ENCODE measurements at regions not wholly inside any gene's neighbourhood (a gene's known extent, or its start where the extent isn't known, plus 50 kb on each side); places are given as distances from the start of the nearest gene placed in this dataset.

DNA sequence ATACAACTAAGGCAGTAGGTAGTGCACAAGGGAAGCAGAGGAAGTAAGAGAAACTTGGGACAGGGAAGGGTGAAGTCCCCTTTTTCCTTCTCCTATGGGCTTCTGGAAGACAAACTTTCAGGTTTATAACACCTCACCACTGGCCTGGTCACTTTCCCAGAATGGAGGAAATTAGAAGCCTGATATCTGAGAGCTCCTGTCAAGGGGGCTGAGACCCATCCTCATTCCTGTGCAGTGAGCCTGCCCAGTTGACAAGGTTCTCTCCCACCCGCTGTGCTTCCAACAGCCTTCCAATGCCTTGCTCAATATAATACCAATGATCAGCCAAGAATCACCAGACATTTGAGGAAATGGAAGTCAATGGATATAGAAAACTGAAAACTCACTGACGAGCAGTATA is 100.4 kb upstream of the YPEL5 start:
- FAIRE-seq = no peak

DNA sequence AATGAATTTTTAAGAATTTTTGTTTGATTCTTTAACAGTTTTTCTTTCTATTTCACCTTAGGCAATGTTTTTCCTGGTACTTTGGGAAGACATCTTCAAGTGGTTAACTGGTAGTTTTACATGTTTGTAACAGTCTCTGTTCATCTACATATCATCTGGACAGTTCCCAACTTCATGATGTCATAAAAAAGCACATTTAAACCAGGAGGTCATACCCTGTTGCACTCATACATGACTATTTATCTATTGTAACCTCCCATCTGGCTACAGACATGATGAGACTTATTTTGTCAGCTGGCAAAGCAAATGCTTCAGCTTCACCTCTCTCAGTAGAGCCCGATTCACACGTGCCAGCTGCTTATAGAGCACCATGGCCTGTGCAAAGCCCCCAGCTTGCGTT is 99.8 kb upstream of the YPEL5 start:
- FAIRE-seq (no peak), DNase-seq (ENCODE audit: insufficient read length, low spot score) (no peak)

More for the DNA sequence above, 100.4 kb upstream of the YPEL5 start:
- no peak for DNase-seq (ENCODE audit: insufficient read length, low spot score)

DNA sequence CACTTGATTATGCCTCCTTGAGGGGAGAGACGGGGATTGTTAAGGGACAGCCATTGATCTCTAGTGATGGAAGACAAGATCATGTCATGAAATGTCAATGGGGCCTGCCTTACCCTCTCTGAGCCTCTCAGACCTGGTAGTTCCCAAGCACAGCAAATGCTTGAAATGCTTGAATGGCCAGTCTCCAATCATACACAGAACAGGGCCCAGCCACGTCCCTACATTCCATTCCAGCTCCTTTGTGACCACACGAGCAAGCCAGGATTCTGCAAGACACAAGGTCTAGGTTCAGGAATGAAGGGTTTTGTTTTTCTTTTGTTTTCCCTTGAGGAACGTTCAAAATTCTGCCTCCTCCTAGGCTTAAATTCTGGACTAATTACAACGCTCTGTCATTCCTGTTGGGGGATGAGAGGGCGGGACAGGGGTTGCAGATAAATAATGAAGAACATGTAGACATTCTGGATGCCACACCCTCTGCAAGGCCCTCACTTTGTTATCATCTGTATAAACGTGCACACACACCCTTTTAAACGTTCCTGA is 98.1 kb upstream of the YPEL5 start:
- FAIRE-seq = no peak
- DNase-seq (ENCODE audit: insufficient read length, low spot score) = no peak

DNA sequence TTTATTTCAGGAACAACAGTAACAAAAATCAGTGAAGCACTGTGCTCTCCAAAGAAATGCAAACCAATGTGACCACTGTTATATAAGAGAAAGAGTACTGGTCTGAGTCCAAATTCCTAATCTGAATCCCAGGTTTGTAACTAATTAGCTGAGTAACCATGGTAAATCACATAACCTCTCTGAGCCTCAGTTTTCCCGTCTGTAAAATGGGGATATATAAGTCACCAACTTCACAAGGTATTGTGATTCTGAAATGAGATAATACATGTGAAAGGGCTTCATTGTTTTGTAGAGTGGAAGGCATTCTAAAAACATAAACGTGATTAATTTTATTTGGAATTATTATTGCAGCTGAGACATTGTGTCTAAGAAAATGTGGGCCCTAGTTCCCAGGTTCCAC is 91.3 kb upstream of the YPEL5 start:
- no peak for FAIRE-seq
- no peak for DNase-seq (ENCODE audit: insufficient read length, low spot score)

DNA sequence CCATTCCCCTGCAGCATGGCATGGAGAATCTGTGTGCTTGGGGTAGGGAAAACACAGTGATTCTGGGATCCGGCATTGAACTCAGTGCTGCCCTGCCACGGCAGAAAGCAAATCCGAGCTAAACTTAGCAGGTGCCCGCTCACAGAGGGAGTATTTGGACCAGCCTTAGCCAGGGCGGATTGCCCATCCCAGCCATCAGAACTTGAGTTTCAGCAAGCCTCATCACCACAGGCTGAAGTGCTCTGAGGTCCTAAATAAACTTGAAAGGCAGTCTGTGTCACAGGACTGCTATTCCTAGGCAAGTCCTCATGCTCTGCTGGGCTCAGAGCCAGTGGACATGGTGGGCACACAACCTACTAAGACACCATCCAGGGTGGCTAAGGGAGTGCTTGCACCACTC is 86.2 kb upstream of the YPEL5 start:
- FAIRE-seq (no peak), DNase-seq (ENCODE audit: insufficient read length, low spot score) (no peak)

DNA sequence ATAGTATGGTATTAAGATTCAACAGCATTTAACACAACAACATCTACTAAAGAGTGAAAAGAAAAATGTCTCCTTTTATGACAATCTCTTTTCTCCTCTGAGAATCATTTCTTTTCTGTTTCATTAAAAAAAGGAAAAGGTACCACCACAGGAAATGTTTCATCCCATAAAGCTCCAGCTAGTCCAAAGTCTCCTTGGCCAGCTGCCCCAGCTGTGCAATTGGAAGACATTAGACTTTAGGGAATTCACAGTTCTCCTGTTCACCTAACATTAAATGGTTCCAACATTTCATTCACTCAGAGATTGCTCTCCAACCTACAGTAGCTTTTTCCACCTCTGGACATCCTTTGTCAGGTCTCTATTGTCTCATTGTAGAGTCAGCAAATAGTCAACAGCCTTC is 78.7 kb upstream of the YPEL5 start:
- no peak for DNase-seq (ENCODE audit: insufficient read length, low spot score)
- FAIRE-seq = no peak

DNA sequence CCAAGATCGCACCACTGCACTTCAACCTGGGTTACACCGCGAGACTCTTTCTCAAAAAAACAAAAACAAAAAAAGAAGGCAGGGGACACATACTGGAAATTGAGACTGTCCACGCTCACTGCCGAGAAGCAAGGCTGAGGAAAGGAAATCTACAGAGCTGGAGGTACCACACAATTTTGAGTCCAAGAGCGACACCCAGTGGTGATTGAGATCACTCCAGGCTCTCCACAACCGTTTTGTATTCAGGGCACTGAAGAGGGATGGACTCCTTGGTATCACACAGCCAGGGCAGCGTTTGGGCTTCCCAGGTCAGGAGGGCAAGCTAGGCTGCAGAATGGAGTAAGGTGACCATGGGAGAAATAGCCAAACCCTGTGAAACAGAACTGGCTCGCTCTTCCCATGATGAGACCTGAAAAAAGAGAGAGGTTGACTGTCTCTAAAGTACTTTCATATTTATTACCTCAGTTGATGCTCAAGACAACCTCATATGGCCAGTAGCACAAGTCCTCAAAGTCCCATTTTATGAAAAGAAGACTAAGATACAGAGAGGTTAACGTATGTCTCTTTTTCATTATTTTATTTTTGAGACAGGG is 74.5 kb upstream of the YPEL5 start:
- FAIRE-seq (peak; percentile 86), DNase-seq (ENCODE audit: insufficient read length, low spot score) (peak; percentile 50)

DNA sequence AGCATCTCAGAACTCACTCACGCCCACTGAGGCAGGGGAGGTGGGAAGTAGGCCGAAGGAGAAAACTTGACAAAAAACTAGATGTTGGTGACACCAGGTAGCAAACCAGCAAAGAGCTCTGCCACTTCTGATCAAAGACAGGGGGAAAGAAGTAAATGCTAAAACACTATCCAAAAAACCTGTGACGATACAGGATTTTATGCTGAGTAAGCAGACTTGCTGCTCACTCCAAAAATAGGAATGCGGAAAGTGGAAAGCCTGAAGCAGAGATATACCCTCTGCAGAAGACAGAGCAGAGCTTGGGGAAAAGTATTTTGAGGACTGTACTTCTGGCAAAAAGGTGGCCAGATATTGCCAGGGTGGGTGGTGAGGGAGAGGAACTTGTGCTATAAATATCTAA is 73.3 kb upstream of the YPEL5 start:
- no peak for DNase-seq (ENCODE audit: insufficient read length, low spot score)
- FAIRE-seq = no peak

DNA sequence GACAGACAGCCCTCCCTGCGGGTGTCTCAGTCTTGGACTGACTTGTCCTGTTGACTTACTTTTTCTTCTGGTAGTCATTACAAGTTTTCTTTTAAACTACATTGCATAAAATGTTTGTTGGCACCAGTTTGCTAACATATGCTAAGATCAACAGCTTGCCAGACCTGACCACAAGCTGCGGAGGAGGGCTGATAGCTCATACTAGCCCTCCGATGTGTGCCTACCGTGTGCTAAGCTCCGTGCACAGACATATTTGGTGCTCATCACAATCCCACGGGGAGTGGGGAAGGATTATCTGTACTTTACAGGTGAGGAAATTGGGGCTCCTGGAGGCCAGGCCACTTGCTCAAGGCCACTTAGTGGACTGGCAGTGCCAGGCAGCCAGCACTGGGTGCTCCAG is 72.8 kb upstream of the YPEL5 start:
- no peak for DNase-seq (ENCODE audit: insufficient read length, low spot score)
- no peak for FAIRE-seq

DNA sequence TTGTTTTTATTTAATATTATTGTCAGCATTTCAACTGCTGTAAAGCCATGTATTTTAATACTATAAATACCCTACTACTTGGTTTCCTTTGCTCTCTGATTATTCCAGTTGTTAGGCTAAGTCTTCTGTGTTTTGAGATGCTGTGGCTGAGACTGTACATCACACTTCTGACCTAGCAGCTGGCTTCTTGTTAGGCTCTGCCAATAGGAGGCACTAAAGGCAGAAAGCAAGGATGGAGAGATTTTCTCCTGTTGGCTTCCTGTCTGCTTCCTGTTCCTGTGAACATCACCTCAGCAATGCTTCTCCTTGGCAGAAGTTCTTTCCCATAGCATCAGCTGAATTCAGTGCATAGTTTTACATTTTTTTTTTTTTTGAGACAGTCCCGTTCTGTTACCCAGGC is 68.3 kb upstream of the YPEL5 start:
- DNase-seq (ENCODE audit: insufficient read length, low spot score) (no peak), FAIRE-seq (no peak)

DNA sequence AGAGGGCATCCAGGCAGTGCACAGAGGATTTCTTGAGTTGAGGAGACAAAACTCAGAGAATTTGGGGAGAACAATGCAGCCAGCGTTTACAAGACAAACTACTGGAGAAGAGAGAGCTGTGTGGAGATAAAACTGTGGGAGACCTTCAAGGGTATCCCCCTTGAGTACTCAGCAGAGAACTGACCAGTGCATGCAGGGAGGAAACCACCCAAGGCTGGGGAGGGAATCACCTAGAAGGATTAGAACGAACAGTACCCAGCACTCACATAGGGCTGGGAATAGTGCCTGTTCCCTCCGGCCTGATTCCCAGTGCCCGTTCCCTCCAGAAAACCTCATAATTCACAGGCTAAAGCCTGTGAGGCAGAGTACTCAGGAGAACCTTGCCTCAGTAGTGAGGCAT is 61.9 kb upstream of the YPEL5 start:
- no peak for DNase-seq (ENCODE audit: insufficient read length, low spot score)
- FAIRE-seq = no peak

DNA sequence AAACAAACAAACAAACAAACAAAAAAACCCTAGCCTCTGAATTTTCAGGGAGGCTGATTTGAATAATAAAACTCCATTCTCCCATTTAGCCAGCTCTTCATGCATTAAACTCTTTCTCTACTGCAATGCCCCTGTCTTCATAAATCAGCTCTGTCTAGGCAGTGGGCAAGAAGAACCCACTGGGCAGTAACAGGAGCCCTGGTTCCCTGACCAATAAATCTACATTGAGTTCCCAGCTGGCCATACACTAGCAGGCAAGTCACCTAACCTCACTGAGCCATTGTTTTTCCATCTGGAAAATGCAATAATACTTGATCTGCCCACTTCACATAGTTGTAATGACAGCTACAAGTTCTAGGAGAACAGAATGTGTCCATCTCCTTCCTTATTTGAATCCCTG is 57.6 kb upstream of the YPEL5 start:
- DNase-seq (ENCODE audit: insufficient read length, low spot score) = no peak
- FAIRE-seq = no peak

DNA sequence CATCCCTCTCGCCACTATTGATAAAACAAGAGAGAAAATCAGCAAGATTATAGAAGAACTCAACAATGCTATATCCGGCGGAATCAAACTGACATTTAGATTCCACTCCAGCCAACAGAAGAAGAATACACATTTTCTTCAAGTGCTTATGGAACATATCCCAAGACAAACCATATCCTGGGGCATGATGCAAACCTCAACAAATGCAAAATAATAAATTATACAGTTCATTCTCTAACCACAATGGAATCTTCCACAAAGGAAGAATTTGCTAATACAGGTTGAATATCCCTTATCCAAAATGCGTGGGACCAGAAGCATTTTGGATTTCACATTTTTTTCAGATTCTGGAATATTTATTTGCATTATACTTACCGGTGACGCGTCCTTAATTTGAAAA is 51.4 kb upstream of the YPEL5 start:
- DNase-seq (ENCODE audit: insufficient read length, low spot score) = no peak
- FAIRE-seq = no peak

DNA sequence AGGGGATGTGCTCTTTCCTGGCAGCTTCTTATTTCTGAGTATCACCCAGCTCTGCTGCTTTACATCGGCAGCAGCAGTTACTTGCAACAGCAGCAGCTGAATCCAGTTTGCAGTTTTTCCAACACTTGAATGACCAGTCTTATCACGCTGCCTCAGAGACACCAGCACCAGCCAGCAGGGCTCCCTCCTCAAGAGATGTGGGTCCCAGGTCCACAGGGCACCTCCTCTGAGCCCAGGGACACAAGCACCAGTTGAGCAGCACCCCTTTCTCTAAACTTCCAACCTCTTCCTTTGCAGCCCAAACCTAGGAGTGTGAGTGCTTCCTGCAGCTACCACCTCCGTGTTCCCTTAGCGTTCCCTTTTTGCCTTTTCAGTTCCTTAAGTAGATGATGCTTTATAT is 50.4 kb upstream of the YPEL5 start:
- DNase-seq (ENCODE audit: insufficient read length, low spot score) (no peak), FAIRE-seq (no peak)

Data from GM19239 (cell line).